ENCODE measurements at regions not wholly inside any gene's neighbourhood (a gene's known extent, or its start where the extent isn't known, plus 50 kb on each side); places are given as distances from the start of the nearest gene placed in this dataset.

GRCh38 chr16:55390630-55391237 is 66.7 kb downstream of the IRX6 start:
- intact Hi-C loops (cut with DNase I), result no loop called here
- TF ChIP-seq CTCF (IDR thresholded peaks at IDR 0.05; ENCODE audit: borderline replicate concordance, extremely low read depth, insufficient read depth), result no peak
- FAIRE-seq, result no peak

GRCh38 chr16:55391760-55392375 is 67.9 kb downstream of the IRX6 start:
- Histone ChIP-seq H3K9me3 (ENCODE audit: control insufficient read depth in 2 of 3, insufficient read depth in 1 of 3, low read length in 3 of 3) (peaks cover 0 to 1% (median 0%) of the 10 kb centered on the region in 3 donors), H3K27ac (ENCODE audit: low read depth in 2 of 2, low read length in 2 of 2) (no peak overlapping the region), H3K4me3 (ENCODE audit: low read length in 3 of 3) (no peak overlapping the region), H3K27me3 (ENCODE audit: control insufficient read depth, insufficient read depth, low read length) (no peaks in the 10 kb centered on the region), H3K9ac (ENCODE audit: low read length in 3 of 3) (no peak overlapping the region), H3K4me1 (ENCODE audit: control insufficient read depth in 2 of 3, insufficient read depth in 2 of 3, low read depth in 1 of 3, low read length in 3 of 3) (no peaks in the 10 kb centered on the region), H3K36me3 (ENCODE audit: control insufficient read depth in 2 of 3, insufficient read depth in 3 of 3, low read length in 3 of 3) (no peaks in the 10 kb centered on the region)
- DNase-seq (peak in 1 of 5 donors; percentile 33), FAIRE-seq (no peak)
- intact Hi-C loops (cut with DNase I), result no loop called here
- no peak for TF ChIP-seq CTCF (IDR thresholded peaks at IDR 0.05; ENCODE audit: borderline replicate concordance, extremely low read depth, insufficient read depth)

More at GRCh38 chr16:55390630-55391237, 66.7 kb downstream of the IRX6 start:
- Histone ChIP-seq H3K36me3 (ENCODE audit: control insufficient read depth in 2 of 3, insufficient read depth in 3 of 3, low read length in 3 of 3) (no peaks in the 10 kb centered on the region), H3K27ac (ENCODE audit: low read depth in 2 of 2, low read length in 2 of 2) (no peak overlapping the region), H3K9me3 (ENCODE audit: control insufficient read depth in 2 of 3, insufficient read depth in 1 of 3, low read length in 3 of 3) (peaks cover 0 to 1% (median 0%) of the 10 kb centered on the region in 3 donors), H3K4me1 (ENCODE audit: control insufficient read depth in 2 of 3, insufficient read depth in 2 of 3, low read depth in 1 of 3, low read length in 3 of 3) (no peaks in the 10 kb centered on the region), H3K27me3 (ENCODE audit: control insufficient read depth, insufficient read depth, low read length) (no peaks in the 10 kb centered on the region), H3K4me3 (ENCODE audit: low read length in 3 of 3) (no peak overlapping the region), H3K9ac (ENCODE audit: low read length in 3 of 3) (no peak overlapping the region)
- peak in 2 of 5 donors; percentile 19 to 37 for DNase-seq

DNA sequence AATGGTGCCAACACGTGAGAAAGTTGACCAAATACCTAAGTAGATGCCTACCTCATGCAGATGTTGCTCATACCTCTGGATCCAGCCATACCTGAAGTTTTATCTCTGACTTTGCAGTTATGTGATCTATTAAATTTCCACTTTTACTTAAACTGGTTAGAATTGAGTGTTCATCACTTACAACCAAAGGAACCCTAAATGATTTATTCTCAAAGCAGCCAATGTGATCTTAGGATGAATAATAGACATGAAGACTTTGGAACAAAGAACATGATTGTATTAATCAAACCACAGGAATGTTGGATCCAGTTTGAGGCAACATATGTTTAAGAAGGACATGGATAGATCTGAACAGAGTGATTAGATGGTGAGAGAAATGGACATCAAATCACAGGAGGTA is 68.7 kb downstream of the IRX6 start:
- DNase-seq (no peak), FAIRE-seq (no peak)
- no peaks in the 10 kb centered on the region for H3K4me1 ChIP-seq (ENCODE audit: control insufficient read depth in 2 of 3, insufficient read depth in 2 of 3, low read depth in 1 of 3, low read length in 3 of 3)
- H3K27ac ChIP-seq (ENCODE audit: low read depth in 2 of 2, low read length in 2 of 2), result no peak overlapping the region
- no peak for TF ChIP-seq CTCF (IDR thresholded peaks at IDR 0.05; ENCODE audit: borderline replicate concordance, extremely low read depth, insufficient read depth)
- H3K27me3 ChIP-seq (ENCODE audit: control insufficient read depth, insufficient read depth, low read length), result no peaks in the 10 kb centered on the region
- peaks cover 0 to 1% (median 0%) of the 10 kb centered on the region in 3 donors for H3K9me3 ChIP-seq (ENCODE audit: control insufficient read depth in 2 of 3, insufficient read depth in 1 of 3, low read length in 3 of 3)
- H3K36me3 ChIP-seq (ENCODE audit: control insufficient read depth in 2 of 3, insufficient read depth in 3 of 3, low read length in 3 of 3), result no peaks in the 10 kb centered on the region
- no peak overlapping the region for H3K9ac ChIP-seq (ENCODE audit: low read length in 3 of 3)
- no peak overlapping the region for H3K4me3 ChIP-seq (ENCODE audit: low read length in 3 of 3)
- intact Hi-C loops (cut with DNase I), result no loop called here

Data from kidney (tissue), 13 donors.